Posterior vena cava (tissue), 2 donors: ENCODE measurements at regions not wholly inside any gene's neighbourhood (a gene's known extent, or its start where the extent isn't known, plus 50 kb on each side); places are given as distances from the start of the nearest gene placed in this dataset.
"Not testable (repeated sequence)": the region's sequence is repeated elsewhere in the genome, so short reads cannot be mapped to it uniquely, and the experiment has no call there.

Experiments
- DNase-seq: peaks from one replicate; pipeline ENCODE4 v3.0.0-alpha.2; 2020; ENCODE audit warnings: low spot score
- intact Hi-C, 2 donors: fragments of 100-400 bp; cut with DNase I; formaldehyde crosslinking; loops; one replicate each; pipeline versions ENCODE4 v1.14.1 to v1.14.2; 2022 to 2023
- donor health status: DM: yes; HTN: yes; CAD: no.
- donor health status: DM: yes; HTN: yes; CAD: no.

DNA sequence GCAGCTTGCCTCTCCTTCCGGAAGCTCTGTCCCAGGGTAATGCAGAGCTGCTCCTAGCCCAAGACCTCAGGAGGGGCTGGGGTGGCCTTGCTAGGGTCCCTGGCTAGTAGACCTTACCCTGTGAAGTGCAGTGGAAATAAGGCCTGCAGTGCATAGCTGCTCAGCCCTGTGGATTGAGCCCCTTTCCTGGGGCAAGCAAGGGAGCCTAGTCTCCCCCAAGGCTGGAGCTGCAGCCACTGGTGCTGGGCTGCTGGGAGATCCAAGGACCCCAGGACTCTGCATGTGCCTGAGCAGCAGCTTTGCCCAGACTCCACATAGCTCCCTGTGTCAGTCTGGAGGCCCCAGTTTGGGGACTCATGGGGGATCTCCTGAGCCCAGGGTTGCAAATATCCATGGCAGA, 57.9 kb downstream of the FANCF start:
- intact Hi-C loops, result no loop called here
- peak; percentile 62 for DNase-seq

DNA sequence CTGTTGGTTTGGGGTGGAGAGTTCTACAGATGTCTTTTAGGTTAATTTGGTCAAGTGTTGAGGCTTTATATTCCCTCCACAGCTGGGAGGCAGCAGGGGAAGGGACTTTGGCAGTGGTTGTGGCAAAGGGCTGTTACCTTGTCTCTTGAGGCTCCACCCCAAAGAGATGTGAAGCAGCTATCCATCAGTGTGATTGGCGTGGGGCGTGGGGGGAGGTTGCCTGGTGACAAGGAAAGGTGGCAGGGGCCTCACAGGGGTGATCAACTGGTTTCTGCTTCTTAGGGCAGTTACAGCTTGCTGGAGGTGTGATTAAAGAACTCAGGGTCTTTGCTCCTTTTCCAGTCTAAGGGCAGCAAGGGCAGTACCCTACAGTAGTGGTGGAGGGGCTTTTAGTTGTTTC, 59.3 kb downstream of the FANCF start:
- intact Hi-C loops, result no loop called here
- no peak for DNase-seq

DNA sequence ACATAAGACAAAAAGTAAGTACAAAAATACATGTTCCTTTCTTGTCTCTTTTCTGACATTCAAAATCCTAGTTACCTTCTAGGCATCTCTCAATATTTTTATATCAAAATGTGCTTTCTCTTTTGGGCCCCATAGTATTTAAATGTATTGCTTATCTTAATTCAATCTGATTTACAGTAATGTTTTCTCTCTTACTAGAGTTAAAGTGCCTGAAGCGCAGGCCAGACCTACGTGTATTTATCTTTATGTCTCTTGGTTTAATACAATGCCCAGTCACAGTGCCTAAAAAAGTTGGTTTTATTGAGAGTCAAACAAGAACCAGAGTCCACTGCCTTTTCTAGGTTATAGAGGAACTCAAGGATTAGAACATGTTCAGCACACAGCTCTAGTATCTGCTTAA, 64.3 kb downstream of the FANCF start:
- no peak for DNase-seq
- intact Hi-C loops, result no loop called here

DNA sequence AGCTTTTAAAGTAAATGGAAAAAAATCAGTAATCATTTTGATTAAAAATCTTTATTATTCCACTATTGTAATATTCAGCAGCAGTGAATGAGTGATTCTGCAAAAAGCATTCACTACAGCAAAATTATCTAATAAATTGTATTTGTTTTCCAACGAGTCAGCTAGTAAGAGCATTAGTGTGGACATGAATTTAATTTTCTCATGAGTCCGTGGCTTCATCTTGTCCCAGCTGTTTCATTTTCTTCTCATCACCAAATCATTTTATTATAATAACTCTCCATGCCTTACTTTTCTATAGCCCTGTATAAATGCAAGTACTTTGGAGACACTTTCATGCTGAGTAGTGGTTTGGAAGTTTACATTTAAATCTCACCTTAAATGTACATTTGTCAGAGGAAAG, 66.2 kb downstream of the FANCF start:
- intact Hi-C loops, result no loop called here
- no peak for DNase-seq

DNA sequence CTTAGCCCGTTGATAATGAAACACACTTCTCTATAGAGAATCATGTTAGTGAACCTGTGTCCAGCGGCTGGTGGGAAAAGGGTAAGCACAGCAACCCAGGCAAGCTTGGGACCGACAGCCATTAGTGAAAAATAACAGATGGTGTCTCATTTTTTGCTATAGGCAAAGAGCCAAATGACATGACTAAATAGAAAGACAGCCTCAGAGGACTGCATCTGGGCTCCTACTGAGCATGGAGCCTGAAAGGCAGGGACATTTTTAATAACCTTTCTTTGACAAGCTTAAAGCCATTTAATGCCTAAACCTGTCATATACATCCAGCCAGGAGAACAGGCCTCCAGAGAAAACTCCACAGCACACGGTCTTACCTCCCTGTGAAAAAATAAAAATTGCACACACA, 67.0 kb downstream of the FANCF start:
- intact Hi-C loops, result no loop called here
- DNase-seq, result no peak

DNA sequence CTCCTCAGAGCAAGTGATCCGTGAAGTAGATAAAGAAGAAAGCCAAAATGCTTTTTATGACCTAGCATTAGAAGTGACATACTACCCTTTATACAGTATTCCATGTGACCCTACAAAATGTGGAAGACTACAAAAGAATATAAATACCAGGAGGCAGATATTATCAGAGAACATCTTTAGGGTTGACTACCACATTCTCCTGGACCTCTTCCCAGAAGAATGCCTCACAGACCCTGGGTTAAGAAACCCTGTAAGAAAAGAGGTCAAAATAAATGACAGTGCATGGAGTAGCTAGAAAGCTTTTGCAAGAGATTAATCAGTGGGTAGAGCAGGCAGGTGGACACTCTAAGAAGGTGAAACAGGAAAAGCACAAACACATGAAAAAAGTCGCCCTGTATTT, 69.2 kb downstream of the FANCF start:
- intact Hi-C loops, result no loop called here
- no peak for DNase-seq

DNA sequence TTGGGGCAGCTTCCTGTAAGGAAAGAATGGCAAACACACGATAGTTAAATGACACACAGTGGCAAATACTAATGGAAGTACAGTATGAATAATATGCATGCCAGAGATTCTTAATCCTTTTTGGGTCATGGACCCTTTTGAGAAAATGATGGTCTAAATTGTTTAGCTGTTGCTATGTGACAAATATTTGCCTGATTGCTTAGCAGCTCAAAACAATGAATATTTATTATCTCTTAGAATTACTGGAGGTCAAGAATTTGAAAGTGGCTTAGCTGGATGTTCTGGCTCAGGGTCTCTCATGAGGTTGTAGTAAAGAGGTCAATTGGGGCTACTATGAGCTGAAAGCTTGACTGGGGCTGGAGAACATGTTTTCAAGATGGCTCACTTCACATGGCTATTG, 69.7 kb downstream of the FANCF start:
- intact Hi-C loops, result no loop called here
- no peak for DNase-seq

DNA sequence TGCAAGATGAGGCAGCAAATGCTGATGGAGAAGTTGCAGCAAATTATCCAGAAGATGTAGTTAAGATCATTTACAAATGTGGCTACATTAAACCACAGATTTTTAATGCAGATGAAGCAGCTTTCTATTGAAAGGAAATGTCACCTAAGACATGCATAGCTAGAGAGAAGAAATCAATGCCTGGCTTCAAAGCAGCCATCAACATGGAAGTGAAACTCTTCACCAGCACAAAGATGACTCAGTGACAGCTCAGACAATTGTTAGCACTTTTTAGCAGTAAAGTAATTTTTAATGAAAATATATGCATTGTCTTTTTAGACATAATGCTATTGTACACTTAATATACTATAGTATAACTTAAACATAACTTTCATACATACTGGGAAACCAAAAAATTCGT, 71.4 kb downstream of the FANCF start:
- intact Hi-C loops, result no loop called here

DNA sequence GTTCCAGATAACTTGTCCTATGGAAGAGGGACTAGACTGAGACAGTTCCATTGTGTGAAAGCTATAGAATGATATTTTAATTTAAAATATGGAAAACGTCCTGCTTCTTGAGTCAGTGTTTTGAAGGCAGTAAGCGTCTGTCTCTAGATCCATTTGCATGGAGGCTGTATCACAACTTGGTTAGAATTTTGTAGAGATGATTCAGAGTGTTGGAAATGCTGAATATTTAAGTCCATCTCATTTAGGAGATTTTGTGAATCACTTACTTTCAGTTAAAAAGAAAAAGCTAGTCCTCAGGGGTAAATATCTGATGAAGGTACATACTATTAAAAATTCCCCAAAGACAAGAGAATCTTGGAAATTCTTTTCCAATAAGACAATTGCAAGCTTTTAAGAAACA, 72.7 kb downstream of the FANCF start:
- DNase-seq, result no peak
- intact Hi-C loops, result no loop called here

More for the DNA sequence above, 71.4 kb downstream of the FANCF start:
- no peak for DNase-seq

DNA sequence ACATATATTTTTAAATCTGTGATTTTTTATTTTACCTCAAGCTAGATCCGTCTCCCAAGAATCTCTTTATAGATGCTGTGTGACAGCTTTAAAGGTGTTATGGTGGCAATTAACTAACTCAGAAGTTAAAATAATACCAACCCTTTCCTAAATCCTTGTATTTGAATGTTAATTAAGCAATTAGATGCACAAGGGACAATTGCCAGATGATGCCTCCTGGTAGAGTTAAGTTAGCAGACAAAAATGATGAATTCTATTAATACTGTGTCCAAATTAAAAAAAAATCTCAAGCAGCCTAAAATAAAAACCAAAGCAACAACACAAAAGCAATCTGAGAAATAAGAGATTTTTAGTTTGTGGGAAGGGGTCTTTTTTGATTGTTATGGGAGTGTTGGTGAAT, 78.9 kb downstream of the FANCF start:
- no peak for DNase-seq
- intact Hi-C loops, result no loop called here

DNA sequence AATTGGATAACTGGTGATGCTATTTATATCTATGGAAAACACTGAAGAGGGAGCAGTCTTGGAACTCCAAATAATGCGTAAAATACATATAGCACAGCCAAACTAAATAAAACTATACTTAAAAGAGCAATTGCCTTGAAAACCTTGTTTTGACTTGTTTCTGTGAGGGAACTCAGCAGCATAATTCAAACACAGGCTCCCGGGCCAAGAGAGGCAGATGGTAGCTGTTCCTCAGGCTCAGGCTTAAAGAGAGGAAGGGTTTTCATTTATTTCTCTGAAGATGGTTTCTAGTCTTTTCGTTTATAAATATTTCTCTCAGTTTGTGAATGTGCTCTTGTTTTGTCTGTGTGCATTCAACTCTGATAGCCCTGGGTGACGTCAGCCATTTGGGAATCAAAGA, 82.4 kb downstream of the FANCF start:
- DNase-seq, result no peak
- intact Hi-C loops, result no loop called here

DNA sequence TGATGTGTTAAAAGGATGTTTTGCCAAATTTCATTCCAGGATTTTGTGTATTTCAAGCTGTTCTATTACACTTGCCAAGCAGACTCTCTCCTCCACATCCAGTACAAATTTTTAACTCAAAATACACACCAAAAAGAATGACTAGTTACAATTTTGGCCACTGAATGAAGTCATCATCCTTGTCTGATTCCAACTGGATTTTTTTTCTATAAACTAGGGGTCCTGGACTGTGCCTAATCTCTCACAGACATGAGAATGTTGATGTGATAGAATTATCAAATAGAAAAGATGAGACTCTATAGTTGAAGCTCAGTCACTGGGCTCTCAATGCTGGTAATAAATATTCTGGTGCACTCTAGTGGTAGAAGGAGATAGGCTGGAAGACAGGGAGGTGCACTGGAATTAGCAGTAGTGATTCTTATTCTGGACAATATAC, 85.8 kb downstream of the FANCF start:
- no peak for DNase-seq
- intact Hi-C loops, result no loop called here

DNA sequence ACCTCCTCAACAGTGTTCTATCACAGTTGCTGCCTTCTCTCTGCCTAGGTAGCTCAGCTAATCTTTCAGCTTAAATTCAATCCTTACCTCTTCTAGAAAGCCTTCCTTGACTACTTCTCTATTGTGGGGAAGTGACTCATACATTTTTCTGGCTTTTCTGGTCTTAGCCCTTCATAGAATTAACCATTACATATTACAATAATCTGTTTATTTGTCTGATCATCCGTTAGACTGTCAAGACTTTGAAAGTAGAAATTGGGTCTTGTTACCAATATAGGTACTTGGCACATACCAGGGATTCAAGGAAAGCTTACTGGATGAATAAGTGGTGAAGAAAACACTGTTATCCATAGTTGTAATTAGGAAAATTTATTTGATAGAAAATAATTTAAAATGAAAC, 89.6 kb downstream of the FANCF start:
- intact Hi-C loops, result no loop called here
- no peak for DNase-seq

DNA sequence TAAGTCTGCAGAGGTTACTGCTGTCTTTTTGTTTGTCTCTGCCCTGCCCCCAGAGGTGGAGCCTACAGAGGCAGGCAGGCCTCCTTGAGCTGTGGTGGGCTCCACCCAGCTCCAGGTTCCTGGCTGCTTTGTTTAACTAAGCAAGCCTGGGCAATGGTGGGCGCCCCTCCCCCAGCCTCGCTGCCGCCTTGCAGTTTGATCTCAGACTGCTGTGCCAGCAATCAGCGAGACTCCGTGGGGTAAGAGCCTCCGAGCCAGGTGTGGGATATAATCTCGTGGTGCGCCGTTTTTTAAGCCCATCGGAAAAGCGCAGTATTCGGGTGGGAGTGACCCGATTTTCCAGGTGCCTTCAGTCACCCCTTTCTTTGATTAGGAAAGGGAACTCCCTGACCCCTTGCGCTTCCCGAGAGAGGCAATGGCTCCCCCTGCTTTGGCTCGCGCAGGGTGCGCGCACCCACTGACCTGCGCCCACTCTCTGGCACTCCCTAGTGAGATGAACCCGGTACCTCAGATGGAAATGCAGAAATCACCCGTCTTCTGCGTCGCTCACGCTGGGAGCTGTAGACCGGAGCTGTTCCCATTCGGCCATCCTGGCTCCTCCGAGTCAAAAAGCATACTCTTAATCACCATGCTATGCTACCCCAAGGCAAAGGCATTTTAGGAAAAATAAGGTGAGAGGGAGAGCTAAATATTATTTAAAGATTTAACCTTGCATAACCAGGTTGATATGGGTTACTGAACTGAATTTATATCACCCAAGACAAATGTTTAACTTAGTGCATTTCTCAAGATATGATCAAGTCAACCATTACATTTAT, 96.8 kb downstream of the FANCF start:
- intact Hi-C loops, DNase-seq: not testable (repeated sequence)

DNA sequence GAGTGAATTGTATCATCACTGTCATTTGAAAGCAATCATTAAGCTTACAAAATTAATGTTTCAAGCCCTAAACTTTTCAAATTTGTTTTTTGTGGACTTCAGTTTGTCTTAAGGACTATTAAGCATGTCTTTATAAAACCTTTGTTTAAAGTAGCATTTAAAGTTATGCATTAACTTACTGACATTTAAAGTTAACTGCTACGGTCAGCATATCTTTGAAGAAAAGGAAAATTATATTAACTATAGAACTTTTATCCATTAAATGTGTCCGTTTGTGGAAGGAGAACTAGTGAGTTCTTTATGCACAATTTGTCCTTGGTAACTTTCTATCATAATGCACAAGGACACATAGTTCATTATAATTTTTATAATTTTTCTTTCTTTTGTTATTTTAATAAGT, 103.4 kb downstream of the FANCF start:
- DNase-seq, result no peak
- intact Hi-C loops, result no loop called here

DNA sequence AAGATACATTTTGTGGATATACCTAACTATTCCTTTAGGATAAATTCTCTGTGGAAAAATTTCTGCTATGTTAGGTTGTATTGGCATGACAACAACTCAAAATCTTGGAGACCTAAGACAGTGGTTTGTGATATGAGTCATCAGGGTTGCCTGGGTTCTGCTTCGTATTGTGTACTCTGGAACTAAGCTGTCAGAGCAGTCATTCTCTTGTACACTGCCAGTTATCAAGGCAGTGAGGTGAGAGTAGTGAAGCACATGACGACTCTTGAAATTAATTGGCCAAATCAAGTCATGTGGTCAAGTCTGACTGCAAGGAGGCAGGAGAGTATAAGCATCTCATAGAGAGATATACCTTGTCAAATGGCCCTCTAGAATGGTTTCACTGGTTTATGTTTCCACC, 104.4 kb downstream of the FANCF start:
- intact Hi-C loops, result loop anchor here in 1 of 2 donors (2.0 kb wide), 1 partner anchor 64 kb away; no protein-coding TSS in a partner anchor
- no peak for DNase-seq

DNA sequence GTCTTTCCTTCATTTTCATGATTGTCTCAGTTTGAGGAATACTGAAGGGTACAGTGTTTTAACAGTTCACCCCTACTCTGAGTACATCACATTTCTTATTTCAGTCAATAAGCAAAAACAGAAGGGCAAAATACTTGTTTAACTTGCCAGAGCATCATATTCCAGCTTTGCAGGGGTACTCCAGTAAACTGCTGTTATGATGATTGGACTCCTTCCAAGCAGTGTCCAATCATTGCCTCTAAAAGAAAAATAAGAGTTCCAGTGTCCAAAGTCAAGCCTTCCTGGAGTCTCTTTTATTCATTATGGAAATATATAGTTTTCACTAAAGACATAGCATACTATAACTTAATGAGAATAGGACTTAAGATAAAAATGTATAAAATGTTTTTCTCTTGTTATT, 105.1 kb downstream of the FANCF start:
- no peak for DNase-seq
- intact Hi-C loops, result loop anchor here in 1 of 2 donors (2.0 kb wide), 1 partner anchor 64 kb away; no protein-coding TSS in a partner anchor

DNA sequence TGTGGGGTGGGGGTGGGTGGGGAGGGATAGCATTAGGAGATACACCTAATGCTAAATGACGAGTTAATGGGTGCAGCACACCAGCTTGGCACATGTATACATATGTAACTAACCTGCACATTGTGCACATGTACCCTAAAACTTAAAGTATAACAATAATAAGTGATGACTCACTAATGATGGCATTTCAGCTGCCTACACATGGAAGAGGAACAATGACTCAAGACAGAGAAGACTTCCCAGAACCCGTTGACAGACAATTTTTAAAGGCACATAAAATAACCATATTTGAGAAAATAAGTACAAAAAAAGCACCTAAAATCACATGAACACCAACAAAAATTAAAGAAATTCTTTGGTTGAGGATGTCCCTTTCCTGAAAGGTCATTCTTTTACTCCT, 107.3 kb downstream of the FANCF start:
- intact Hi-C loops, DNase-seq: not testable (repeated sequence)

DNA sequence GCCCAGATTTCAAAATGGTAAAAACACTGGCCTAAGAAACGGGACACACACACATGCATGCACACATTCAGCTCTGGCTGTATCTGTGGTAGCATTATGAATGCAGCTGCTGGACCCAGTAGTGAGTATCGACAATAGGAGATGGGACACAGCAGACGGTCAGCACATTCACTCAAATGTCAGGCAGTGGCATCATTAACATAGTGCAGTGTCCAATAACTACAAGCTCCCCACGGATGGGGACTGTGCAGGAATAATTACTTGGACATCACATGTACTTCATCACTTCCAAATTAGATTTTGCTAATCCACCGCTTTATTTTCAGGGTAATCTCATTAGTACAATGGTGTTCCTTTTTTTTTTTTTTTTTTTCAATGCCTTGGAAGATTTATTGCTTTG, 109.5 kb downstream of the FANCF start:
- DNase-seq, result no peak
- intact Hi-C loops, result no loop called here

DNA sequence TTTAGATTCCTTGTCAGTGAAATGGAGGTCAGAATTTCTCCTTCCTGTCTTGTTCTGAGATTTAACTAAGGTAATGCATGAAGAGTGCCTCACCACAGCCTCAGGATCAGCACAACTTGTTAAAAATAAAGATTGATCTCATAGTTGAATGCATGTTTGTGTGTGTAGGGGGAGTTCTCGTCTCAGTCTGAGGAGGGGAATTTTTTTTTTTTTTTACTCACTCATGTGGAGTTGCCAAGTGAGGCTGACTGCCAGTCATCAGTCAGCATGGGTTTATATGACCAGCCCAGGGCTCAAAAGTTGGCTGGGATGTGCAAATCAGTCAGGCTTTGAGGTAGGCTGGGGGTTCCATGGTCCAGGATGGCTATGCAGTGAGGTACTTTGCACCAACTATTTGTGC, 113.2 kb downstream of the FANCF start:
- intact Hi-C loops, result no loop called here
- DNase-seq, result no peak

DNA sequence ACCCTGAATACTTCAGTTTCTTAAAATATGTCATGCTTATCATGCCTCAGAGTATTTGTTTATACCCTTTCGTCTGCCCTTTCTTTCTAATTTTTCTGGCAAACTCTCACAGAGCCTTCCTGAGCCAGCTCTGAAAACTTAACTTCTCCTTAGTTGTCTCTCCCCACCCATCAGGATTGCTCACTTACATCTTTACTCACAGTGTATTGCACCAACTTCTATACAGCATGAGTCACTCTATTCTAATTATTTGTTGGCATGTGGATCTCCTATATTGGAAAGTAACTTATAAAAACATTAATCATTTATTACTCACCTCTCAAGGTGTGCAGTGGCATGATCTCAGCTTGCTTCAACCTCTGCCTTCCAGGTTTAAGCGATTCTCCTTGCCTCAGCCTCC, 114.9 kb downstream of the FANCF start:
- DNase-seq, result no peak
- intact Hi-C loops, result no loop called here

DNA sequence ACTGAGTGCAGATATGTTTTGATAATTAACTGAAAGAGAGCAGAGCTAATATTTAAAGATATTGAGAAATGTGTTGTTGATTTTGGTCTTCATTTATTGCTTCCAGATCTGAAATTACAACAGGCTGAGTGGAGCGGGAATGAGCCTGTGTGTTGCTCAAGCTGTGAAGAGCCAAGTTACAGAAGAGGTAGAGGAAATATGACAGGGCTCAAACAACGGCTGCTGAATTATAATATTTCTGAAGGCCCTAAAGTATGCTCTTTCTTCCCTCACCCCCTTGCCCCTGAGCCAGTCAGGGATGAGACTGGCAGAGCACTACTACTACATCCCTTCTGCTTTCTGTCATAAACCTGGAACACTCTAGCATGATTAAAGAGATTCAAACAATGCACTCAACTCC, 115.6 kb downstream of the FANCF start:
- DNase-seq, result no peak
- intact Hi-C loops, result no loop called here
